ENCODE measurements at regions not wholly inside any gene's neighbourhood (a gene's known extent, or its start where the extent isn't known, plus 50 kb on each side); places are given as distances from the start of the nearest gene placed in this dataset.

- TF ChIP-seq CTCF (IDR thresholded peaks at IDR 0.05) (no peak), POLR2A (IDR thresholded peaks at IDR 0.05) (no peak)
These were observed 1069.7 kb downstream of the STIM2 start for GRCh38 chr4:27930291-27930690.
